Motor neuron (in vitro differentiated cells): ENCODE measurements at regions not wholly inside any gene's neighbourhood (a gene's known extent, or its start where the extent isn't known, plus 50 kb on each side); places are given as distances from the start of the nearest gene placed in this dataset.

Source experiments
- ATAC-seq, 8 experiments: fragments of 200-7000 bp; cut with Tn5 transposase; replicated peaks in 6 of 8; 2 replicates each; pipeline ENCODE4 v1.8.0; 2021; ENCODE audit warnings: mild to moderate bottlenecking in 8 of 8, moderate library complexity in 8 of 8
- H3K27ac ChIP-seq, 2 donors: fragments of 250-450 bp; sonication (Bioruptor Pico); 2 replicates each; pipeline ENCODE4 v1.9.0; 2021; ENCODE audit warnings: antibody characterized with exemption in 2 of 2, mild to moderate bottlenecking in 2 of 2, moderate library complexity in 1 of 2
- H3K4me1 ChIP-seq, 2 donors: fragments of 250-450 bp; sonication (Bioruptor Pico); replicated peaks in 1 of 2; 2 replicates each; pipeline ENCODE4 v1.6.1; 2021; ENCODE audit warnings: antibody characterized with exemption in 2 of 2, mild to moderate bottlenecking in 2 of 2, moderate library complexity in 1 of 2
- H3K4me3 ChIP-seq, 5 donors: fragments of 250-450 bp; sonication (Bioruptor Pico); 2 replicates each; pipeline ENCODE4 v1.9.0; 2021; ENCODE audit warnings: antibody characterized with exemption in 5 of 5, mild to moderate bottlenecking in 5 of 5, moderate library complexity in 4 of 5
- WGBS, 10 experiments: fragments of 450-650 bp; shearing (Covaris generic); methylation state at CpG; one replicate each; pipeline ENCODE4 v1.0.0; 2022; 5-methylcytosine and 5-hydroxymethylcytosine counted together
- in situ Hi-C, 9 experiments: fragments of 400-800 bp; cut with MboI; loops; one replicate each; pipeline ENCODE4 v1.15.0; 2021; ENCODE audit warnings: low sequenced_read_pairs in 9 of 9, low pct_unique_long_range_greater_than_20kb in 2 of 9; ENCODE audit not compliant: unreplicated experiment in 9 of 9

GRCh38 chr1:238649200-238649599, 737.2 kb upstream of the CHRM3 start:
- no peak for ATAC-seq
- Histone ChIP-seq H3K4me1 (peaks cover 13 to 40% of the 10 kb centered on the region in 2 donors), H3K4me3 (no peak overlapping the region), H3K27ac (no peak overlapping the region)
- in situ Hi-C loops = no loop called here

- in situ Hi-C loops = no loop called here
- peaks cover 13 to 36% of the 10 kb centered on the region in 2 donors for H3K4me1 ChIP-seq
- no peak overlapping the region for H3K4me3 ChIP-seq
- 11 to 96% (median 83%) methylated on average over 2 to 4 of the region's 4 CpGs; no CpG with 5 or more reads in 1 of the 10 experiments for WGBS, 10 experiments
- ATAC-seq = peak in 1 of 8 experiments; percentile 44
- H3K27ac ChIP-seq = no peak overlapping the region
Observed at GRCh38 chr1:238648751-238649150, 737.6 kb upstream of the CHRM3 start.

- Histone ChIP-seq H3K27ac (no peak overlapping the region), H3K4me1 (peaks cover 13 to 31% of the 10 kb centered on the region in 2 donors), H3K4me3 (no peak overlapping the region)
- no peak for ATAC-seq
- in situ Hi-C loops = no loop called here
- WGBS, 10 experiments = 0 to 84% (median 71%) methylated on average over 1 of the region's 1 CpG; no CpG with 5 or more reads in 7 of the 10 experiments
Observed at GRCh38 chr1:238648296-238648695, 738.1 kb upstream of the CHRM3 start.

- in situ Hi-C loops = no loop called here
- peak; percentile 63 to 82 (median 68) for ATAC-seq
- Histone ChIP-seq H3K27ac (no peak overlapping the region), H3K4me3 (no peak overlapping the region), H3K4me1 (peaks cover 13 to 29% of the 10 kb centered on the region in 2 donors)
- WGBS, 10 experiments = 0 to 46% (median 33%) methylated on average over 1 to 3 of the region's 3 CpGs; no CpG with 5 or more reads in 1 of the 10 experiments
Observed at GRCh38 chr1:238647877-238648276, 738.5 kb upstream of the CHRM3 start.

- Histone ChIP-seq H3K27ac (peak overlapping the region; percentile 20 to 57), H3K4me1 (peaks cover 15 to 27% of the 10 kb centered on the region in 2 donors), H3K4me3 (no peak overlapping the region)
- ATAC-seq = peak in 3 of 8 experiments; percentile 38 to 83 (median 39)
- in situ Hi-C loops = no loop called here
- WGBS, 10 experiments = 31 to 100% (median 81%) methylated on average over 1 to 4 of the region's 4 CpGs
Observed at GRCh38 chr1:238642231-238642630, 744.1 kb upstream of the CHRM3 start.

GRCh38 chr1:238639861-238640260, 746.5 kb upstream of the CHRM3 start:
- no peak for ATAC-seq
- in situ Hi-C loops = no loop called here
- Histone ChIP-seq H3K4me1 (peaks cover 6 to 8% of the 10 kb centered on the region in 2 donors), H3K4me3 (no peak overlapping the region), H3K27ac (no peak overlapping the region)

- Histone ChIP-seq H3K4me3 (no peak overlapping the region), H3K27ac (no peak overlapping the region), H3K4me1 (no peaks in the 10 kb centered on the region)
- ATAC-seq = peak in 2 of 8 experiments; percentile 71 to 93
- in situ Hi-C loops = no loop called here
- WGBS, 10 experiments = 0 to 86% (median 49%) methylated on average over 1 to 2 of the region's 2 CpGs; no CpG with 5 or more reads in 4 of the 10 experiments
Observed at GRCh38 chr1:238628110-238628509, 737.4 kb upstream of the ZP4 start.

- in situ Hi-C loops = no loop called here
- no peak overlapping the region for H3K4me3 ChIP-seq
- ATAC-seq = peak in 3 of 8 experiments; percentile 18 to 51 (median 20)
- WGBS, 10 experiments = 6 to 96% (median 67%) methylated on average over 1 to 4 of the region's 4 CpGs
- no peak overlapping the region for H3K27ac ChIP-seq
- no peaks in the 10 kb centered on the region for H3K4me1 ChIP-seq
Observed at GRCh38 chr1:238624776-238625175, 734.1 kb upstream of the ZP4 start.

GRCh38 chr1:238621405-238621804, 730.7 kb upstream of the ZP4 start:
- H3K27ac ChIP-seq = no peak overlapping the region
- 40 to 100% (median 93%) methylated on average over 1 of the region's 1 CpG; no CpG with 5 or more reads in 5 of the 10 experiments for WGBS, 10 experiments
- in situ Hi-C loops = no loop called here
- ATAC-seq = no peak
- no peaks in the 10 kb centered on the region for H3K4me1 ChIP-seq
- no peak overlapping the region for H3K4me3 ChIP-seq

- Histone ChIP-seq H3K4me3 (no peak overlapping the region), H3K27ac (no peak overlapping the region), H3K4me1 (no peaks in the 10 kb centered on the region)
- ATAC-seq = no peak
- in situ Hi-C loops = no loop called here
Observed at GRCh38 chr1:238619652-238620051, 728.9 kb upstream of the ZP4 start.

- 16 to 90% (median 63%) methylated on average over 1 to 3 of the region's 3 CpGs for WGBS, 10 experiments
- no peak for ATAC-seq
- in situ Hi-C loops = no loop called here
Observed at GRCh38 chr1:238611406-238611805, 720.7 kb upstream of the ZP4 start.

GRCh38 chr1:238608144-238608543, 717.4 kb upstream of the ZP4 start:
- Histone ChIP-seq H3K4me3 (no peak overlapping the region), H3K27ac (no peak overlapping the region), H3K4me1 (peaks cover 0 to 9% of the 10 kb centered on the region in 2 donors)
- WGBS, 10 experiments = 17 to 91% (median 83%) methylated on average over 1 to 5 of the region's 5 CpGs; no CpG with 5 or more reads in 1 of the 10 experiments
- in situ Hi-C loops = no loop called here
- no peak for ATAC-seq

More at GRCh38 chr1:238611406-238611805, 720.7 kb upstream of the ZP4 start:
- Histone ChIP-seq H3K4me3 (no peak overlapping the region), H3K27ac (no peak overlapping the region), H3K4me1 (peaks cover 0 to 7% of the 10 kb centered on the region in 2 donors)

GRCh38 chr1:238606896-238607295, 716.2 kb upstream of the ZP4 start:
- Histone ChIP-seq H3K4me3 (no peak overlapping the region), H3K27ac (no peak overlapping the region), H3K4me1 (peaks cover 0 to 9% of the 10 kb centered on the region in 2 donors)
- ATAC-seq = peak in 7 of 8 experiments; percentile 48 to 93 (median 90)
- 0 to 81% (median 62%) methylated on average over 2 to 4 of the region's 4 CpGs; no CpG with 5 or more reads in 2 of the 10 experiments for WGBS, 10 experiments
- in situ Hi-C loops = no loop called here

GRCh38 chr1:238606457-238606856, 715.7 kb upstream of the ZP4 start:
- Histone ChIP-seq H3K4me3 (no peak overlapping the region), H3K27ac (no peak overlapping the region), H3K4me1 (peaks cover 0 to 9% of the 10 kb centered on the region in 2 donors)
- in situ Hi-C loops = no loop called here
- peak in 2 of 8 experiments; percentile 17 to 26 for ATAC-seq
- WGBS, 10 experiments = 14 to 89% (median 81%) methylated on average over 1 to 2 of the region's 2 CpGs; no CpG with 5 or more reads in 1 of the 10 experiments
